ENCODE measurements at regions not wholly inside any gene's neighbourhood (a gene's known extent, or its start where the extent isn't known, plus 50 kb on each side); places are given as distances from the start of the nearest gene placed in this dataset.

GRCh38 chr3:34275811-34276210 lies 477.4 kb downstream of the PDCD6IP start:
- DNase-seq (ENCODE audit: low read depth in 4 of 4, low spot score in 2 of 4) = no peak

GRCh38 chr3:34276342-34276741 lies 477.9 kb downstream of the PDCD6IP start:
- DNase-seq (ENCODE audit: low read depth in 4 of 4, low spot score in 2 of 4) = no peak

GRCh38 chr3:34277110-34277509 lies 478.7 kb downstream of the PDCD6IP start:
- DNase-seq (ENCODE audit: low read depth in 4 of 4, low spot score in 2 of 4) = no peak

DNA sequence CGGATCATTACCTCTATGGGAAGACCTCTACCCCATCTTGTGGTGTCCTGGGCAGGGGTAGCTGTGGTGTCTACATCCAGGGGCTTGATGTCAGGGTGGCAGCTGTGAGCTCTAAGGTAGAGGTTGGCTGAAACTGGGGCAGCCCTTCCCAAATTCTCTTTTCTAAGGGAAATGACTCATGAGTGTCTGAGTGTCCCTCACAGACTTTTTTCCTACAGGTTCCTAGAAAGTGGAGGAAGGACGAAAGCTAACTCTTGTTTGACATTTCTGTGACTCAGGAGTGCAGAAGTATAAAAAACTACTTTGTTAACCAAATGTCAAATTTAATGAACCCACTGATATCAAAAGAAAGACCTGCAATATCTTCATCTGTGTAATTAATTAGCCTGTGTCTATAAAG lies 481.5 kb downstream of the PDCD6IP start:
- DNase-seq (ENCODE audit: low read depth in 4 of 4, low spot score in 2 of 4) = no peak

DNA sequence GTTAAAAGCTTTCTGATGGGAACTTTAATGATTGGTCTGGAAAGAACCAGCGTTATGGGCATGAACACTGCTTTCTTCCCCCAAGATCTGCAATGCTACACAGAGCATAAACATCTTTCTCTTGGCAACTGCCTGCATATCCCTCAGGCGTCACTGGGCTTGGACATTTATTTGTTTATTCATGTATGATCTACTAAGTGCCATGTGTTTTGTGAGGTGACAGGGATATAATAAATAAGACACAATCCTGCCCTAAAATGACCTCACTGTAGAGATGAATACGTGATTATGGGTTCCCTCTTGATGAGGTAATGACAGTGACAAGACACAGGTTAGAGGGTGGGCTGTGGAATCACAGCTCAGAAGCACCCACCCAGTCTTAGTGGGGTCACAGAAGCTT lies 485.3 kb downstream of the PDCD6IP start:
- DNase-seq (ENCODE audit: low read depth in 4 of 4, low spot score in 2 of 4) = no peak

GRCh38 chr3:34284959-34285826 lies 486.8 kb downstream of the PDCD6IP start:
- no peak for DNase-seq (ENCODE audit: low read depth in 4 of 4, low spot score in 2 of 4)

DNA sequence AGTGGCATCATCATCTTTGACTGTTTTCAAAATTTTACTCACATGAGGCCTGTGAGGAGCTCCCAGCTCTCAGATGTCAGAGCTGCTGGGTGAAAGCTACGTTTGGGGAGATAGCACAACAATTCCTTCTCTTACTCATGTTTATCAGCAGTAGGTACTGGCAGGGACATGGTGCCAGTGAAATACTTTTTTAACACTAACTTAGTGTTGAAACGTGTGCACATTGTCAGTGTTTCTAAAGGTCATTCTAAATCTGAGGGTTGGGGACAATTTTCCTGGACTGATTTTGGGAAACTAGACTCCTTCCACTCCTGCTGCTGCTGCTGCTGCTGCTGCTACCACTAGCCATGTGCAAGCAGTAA lies 487.4 kb downstream of the PDCD6IP start:
- no peak for DNase-seq (ENCODE audit: low read depth in 4 of 4, low spot score in 2 of 4)

GRCh38 chr3:34292605-34293300 lies 494.3 kb downstream of the PDCD6IP start:
- no peak for DNase-seq (ENCODE audit: low read depth in 4 of 4, low spot score in 2 of 4)

DNA sequence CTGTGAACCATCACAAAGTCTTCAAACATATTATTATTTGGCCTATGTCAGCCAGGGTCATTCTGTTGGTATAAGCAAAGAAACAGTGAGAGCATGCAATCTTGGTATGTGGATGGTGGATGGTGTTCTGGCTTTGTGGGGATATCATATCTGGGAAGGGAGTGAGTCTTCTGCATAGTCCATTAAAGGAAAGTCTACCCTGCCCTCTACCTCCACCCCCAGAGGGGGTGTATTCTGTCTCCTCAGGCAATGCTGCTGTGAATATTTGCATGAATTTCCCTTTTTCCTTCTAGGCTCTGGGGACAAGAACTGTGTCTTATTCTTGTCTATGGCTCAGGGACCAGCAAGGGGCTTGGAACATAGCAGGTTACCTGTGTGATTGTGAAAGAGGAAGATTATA lies 495.8 kb downstream of the PDCD6IP start:
- DNase-seq (ENCODE audit: low read depth in 4 of 4, low spot score in 2 of 4) = no peak

DNA sequence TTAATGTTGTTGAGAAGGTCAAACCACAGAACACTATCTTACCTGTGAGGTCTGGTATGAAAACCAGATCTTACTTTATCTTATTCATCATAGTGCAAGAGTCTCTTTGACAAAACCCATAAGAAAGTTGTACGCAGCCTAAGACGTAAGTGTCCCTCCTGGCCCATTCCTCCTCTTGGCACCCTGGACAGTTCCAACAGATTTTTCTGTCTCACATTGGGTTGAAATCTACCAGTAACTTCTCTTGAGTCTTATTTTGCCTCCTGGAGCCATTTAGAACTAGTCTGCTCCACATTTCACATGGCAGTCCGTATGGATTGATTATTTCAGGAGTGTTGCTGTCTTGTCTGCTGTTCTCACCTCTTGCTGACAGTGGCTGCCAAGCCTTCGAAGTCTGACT lies 498.4 kb downstream of the PDCD6IP start:
- DNase-seq (ENCODE audit: low read depth in 4 of 4, low spot score in 2 of 4) = no peak

- DNase-seq (ENCODE audit: low read depth in 4 of 4, low spot score in 2 of 4) = no peak
Observed at GRCh38 chr3:34298653-34299052, 500.2 kb downstream of the PDCD6IP start.

DNA sequence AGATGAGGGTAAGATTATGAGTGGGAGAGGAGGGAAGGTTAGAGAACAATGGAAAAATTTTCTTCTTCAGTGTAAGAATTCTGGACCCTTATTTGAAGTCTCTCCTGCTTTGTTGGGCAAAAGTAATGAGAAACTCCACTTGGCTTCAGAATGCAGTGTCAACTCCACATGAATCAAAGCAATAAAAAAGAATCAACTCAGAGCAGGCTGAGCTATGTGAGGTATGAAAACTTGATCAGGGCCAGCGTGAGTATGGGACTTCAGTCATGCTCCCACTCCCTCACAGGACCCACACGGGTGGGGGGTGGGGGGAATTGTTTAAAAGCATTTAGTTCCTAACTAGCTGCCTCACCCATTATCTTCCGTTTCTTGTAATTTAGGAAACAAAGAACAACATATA lies 502.2 kb downstream of the PDCD6IP start:
- peak in 1 of 4 donors; percentile 25 for DNase-seq (ENCODE audit: low read depth in 4 of 4, low spot score in 2 of 4)

- no peak for DNase-seq (ENCODE audit: low read depth in 4 of 4, low spot score in 2 of 4)
Observed at GRCh38 chr3:34301313-34301712, 502.9 kb downstream of the PDCD6IP start.

- no peak for DNase-seq (ENCODE audit: low read depth in 4 of 4, low spot score in 2 of 4)
Observed at GRCh38 chr3:34305266-34305665, 506.8 kb downstream of the PDCD6IP start.

- no peak for DNase-seq (ENCODE audit: low read depth in 4 of 4, low spot score in 2 of 4)
Observed at GRCh38 chr3:34312684-34313083, 514.3 kb downstream of the PDCD6IP start.

- no peak for DNase-seq (ENCODE audit: low read depth in 4 of 4, low spot score in 2 of 4)
Observed at GRCh38 chr3:34319881-34320280, 521.5 kb downstream of the PDCD6IP start.

GRCh38 chr3:34323517-34323916 lies 525.1 kb downstream of the PDCD6IP start:
- DNase-seq (ENCODE audit: low read depth in 4 of 4, low spot score in 2 of 4) = no peak

GRCh38 chr3:34346656-34347055 lies 548.2 kb downstream of the PDCD6IP start:
- DNase-seq (ENCODE audit: low read depth in 4 of 4, low spot score in 2 of 4) = no peak

- DNase-seq (ENCODE audit: low read depth in 4 of 4, low spot score in 2 of 4) = no peak
Observed at GRCh38 chr3:34351882-34352777, 553.7 kb downstream of the PDCD6IP start.

- DNase-seq (ENCODE audit: low read depth in 4 of 4, low spot score in 2 of 4) = no peak
Observed at GRCh38 chr3:34352778-34353331, 554.4 kb downstream of the PDCD6IP start.

DNA sequence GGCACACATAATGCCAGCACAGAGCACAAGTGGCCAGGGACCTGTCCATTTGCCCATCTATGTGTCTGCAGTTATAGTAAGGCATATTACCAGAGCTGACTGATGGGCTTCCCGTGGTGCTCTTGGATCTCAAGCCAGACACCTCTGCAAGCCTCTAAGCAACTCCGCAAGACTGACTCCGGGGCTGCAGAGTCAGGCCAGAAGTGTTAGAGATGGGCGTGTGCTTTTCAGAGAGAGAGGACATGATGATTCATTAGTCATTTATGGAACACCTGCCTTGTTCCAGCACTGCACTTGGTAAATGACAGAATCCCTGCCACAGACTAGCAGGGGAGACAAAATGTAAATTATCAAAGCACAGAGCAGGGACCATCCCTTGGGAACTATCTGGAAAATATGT lies 559.0 kb downstream of the PDCD6IP start:
- no peak for DNase-seq (ENCODE audit: low read depth in 4 of 4, low spot score in 2 of 4)

Data from left renal cortex interstitium (tissue), 4 donors.